ENCODE measurements at regions not wholly inside any gene's neighbourhood (a gene's known extent, or its start where the extent isn't known, plus 50 kb on each side); places are given as distances from the start of the nearest gene placed in this dataset.

DNA sequence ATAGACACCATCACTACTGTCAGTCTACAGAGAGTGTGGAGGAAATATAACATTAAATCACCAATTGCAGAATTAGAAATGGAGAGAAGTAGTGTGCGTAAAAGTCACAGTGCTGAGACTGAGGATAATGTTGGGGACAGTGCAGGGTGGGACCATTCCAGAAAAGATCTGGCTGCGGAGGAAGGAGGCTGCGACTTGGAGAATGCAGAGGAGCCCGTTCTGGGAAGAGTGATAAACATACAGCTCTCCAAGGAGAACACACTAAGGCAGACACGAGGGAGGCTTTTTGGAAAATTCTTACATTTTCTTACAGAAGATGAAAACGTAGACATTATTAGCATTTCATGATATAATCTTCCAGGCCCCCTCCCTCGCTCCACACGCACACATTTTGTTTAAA lies 337.8 kb downstream of the IRS2 start:
- no peak for DNase-seq (ENCODE audit: low spot score)
- no peak for FAIRE-seq

DNA sequence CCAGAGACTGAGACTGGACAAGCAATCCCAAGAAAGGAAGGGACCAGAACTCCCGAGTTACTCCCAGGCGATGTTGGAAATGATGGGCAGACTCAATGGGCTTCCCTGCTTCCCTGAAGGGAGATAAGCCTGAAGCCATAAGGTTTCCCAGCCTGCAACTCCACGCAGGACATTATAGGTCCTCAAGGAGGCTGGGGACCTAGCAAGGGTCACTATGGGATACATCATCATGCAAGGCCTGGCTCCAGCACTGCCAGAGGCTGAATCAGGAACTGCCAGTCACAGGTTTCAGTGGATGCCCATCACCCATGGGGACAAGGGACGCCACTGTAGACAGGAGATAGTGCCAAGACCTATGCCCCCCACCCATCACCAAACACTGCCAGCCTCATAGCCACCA lies 338.7 kb downstream of the IRS2 start:
- no peak for FAIRE-seq
- DNase-seq (ENCODE audit: low spot score): peak; percentile 42

DNA sequence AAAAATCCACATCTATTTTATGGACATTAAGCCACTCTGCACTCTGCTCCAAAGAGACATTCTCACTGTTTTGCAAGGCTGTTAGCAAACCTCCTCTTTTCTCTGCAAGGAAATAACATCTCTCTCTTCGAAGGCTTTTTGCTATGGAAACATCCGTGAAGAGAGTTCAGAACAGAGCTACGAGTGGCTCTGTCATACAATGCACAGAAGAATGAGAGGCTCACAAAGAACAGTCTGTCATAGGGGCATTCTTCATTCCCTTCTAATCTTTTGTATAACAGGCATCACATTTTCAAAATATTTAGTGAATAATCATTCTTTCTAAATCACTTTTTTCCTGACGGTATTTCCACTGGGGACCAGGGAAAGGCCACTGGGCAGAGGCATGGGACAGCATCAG lies 346.1 kb downstream of the IRS2 start:
- no peak for DNase-seq (ENCODE audit: low spot score)
- FAIRE-seq: no peak

DNA sequence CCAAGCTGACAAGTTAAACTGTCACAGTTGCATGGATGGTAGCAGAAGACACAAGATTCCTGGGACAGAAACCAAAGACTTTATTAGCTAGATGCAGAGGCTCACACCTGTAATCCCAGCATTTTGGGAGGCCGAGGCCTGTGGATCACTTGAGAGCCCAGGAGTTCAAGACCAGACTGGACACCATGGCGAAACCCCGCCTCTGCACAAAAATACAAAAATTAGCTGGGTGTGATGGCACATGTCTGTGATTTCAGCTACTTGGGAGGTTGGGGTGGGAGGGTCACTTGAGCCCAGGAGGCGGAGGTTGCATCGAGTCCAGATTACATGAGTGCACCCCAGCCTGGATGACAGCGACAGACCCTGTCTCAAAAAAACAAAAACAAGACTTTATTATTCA lies 346.6 kb downstream of the IRS2 start:
- FAIRE-seq: no peak

DNA sequence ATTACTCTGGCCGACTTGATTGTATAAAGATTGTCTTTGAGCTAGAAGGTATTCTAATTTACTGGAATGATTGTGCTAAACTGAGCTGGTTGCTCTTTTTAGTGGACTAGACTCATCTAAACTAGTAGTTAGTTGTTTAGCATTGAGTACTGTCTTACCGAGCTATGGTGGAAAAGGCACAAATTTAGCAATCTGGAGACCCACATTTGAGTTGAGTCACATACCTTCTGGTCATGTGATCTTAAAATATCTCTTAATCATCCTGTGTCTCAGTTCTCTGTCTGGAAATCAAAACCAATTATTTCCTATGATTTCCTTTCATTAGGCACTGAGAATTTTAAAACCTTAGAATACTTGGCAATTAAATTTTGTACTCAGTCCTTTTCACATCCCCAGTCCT lies 349.5 kb downstream of the IRS2 start:
- no peak for DNase-seq (ENCODE audit: low spot score)
- no peak for FAIRE-seq

More for the DNA sequence above, 346.6 kb downstream of the IRS2 start:
- DNase-seq (ENCODE audit: low spot score): no peak

DNA sequence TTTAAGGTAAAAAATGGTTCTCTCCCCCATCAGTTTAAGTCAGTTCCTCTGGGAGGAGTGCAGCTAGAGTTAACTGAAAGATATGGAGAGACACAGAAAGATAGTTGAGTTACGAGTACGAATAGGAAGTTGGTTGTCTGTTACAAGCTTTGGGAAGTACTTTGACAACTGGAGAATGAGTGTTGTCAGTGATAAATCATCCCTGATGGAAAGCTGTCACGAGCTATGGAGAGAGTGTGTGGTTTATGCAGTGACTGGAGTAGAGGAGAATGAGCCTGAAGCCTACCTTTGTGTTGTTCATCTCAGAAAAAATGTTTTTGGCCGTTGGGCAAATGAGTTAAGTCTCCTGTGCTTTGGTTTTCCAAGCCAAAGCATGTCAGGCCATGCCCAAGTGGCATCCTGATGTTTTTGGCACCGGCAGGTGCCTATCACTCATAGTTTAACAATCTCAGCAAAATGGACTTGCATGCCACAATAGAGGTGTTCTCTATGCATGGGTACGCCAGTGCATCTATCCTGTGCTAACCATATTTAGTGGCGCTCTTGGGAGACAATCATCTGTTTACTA lies 350.2 kb downstream of the IRS2 start:
- FAIRE-seq: no peak

DNA sequence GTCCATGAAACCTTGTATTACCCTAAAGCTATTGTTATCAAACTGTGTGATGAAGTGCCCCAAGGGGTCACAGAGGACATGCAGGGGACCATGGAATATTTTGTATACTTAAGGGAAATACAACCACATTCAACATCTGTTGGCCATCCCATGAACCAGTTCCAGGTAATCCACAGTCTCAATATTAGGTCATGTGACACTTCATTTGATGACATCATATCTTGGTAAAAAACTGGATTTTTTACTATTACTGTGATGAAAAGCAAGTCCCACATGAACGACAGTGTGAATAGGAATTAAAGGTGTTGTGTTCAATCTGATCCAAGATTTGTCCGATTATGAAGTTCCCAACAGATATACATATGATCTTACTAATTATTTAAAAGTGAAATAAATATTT lies 355.2 kb downstream of the IRS2 start:
- DNase-seq (ENCODE audit: low spot score): no peak
- FAIRE-seq: no peak

More for the DNA sequence above, 350.2 kb downstream of the IRS2 start:
- DNase-seq (ENCODE audit: low spot score): no peak

DNA sequence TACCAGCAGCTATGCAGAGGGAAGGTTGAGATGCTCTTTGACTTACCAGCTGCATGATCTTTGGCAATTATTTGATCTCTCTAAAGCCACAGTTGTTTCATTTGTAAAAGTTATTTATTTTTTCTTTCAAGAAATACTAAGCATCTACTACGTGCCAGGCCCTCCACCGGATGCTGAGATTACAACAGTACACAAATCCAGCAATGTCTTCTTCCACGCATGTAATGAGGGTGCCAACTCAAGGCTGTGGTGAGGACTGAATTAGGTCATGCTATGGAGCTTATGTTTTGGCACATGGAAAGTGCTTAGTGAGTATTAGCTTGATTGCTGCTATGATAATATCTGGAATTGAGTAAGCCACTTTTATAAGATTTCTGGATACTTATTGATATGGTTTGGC lies 358.2 kb downstream of the IRS2 start:
- FAIRE-seq (no peak), DNase-seq (ENCODE audit: low spot score) (no peak)

DNA sequence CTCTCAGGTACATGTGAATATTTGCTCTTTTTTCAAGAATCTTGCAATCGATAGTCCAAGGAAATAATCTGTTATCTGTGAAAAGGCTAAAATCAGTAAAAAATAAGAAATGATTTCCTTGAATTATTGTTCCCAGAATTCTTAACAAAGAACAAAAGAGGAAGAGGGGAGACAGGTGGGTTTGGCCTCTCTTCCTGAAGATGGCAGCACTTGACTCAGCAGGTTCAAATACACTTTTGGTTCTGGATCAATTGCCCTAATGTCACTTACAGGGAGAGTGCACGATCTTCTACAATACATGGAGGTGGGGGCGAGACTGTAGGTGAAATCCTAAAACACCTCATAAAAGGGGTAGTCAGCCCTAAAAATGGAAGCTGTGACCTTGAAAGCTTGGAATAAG lies 358.7 kb downstream of the IRS2 start:
- no peak for FAIRE-seq
- no peak for DNase-seq (ENCODE audit: low spot score)

DNA sequence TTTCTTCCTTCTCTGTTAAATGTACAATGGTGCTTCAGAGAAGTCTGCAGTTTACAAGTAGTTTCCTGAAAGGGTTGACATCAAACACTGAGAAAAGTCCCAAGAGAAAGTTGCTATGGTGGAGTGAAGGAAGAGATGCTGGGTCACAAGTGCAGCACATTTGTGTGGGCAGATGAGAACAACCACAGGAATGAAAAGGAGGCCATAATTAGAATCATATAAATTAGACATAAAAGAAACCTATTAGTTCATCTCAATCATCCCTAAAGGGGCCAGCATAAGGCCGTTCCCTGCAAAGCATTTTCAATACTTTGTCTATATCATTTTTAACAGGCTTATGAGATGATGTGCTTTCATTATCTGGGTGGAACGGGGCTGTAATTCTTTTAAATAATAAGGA lies 359.2 kb downstream of the IRS2 start:
- no peak for DNase-seq (ENCODE audit: low spot score)
- FAIRE-seq: no peak

DNA sequence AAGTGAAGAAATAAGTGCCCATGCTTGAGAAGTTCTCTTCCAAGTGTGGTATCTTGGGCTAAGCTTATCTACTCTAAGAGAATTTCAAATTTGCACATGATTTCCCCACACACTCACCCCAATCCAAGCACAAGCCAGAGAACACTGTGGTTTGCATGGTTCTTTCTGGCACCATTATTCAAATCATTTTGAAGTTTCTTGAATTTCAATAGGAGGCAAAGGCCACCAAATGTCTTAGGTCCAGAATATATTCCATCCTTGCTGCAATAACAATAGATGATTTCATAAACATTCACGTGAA lies 359.7 kb downstream of the IRS2 start:
- DNase-seq (ENCODE audit: low spot score) (no peak), FAIRE-seq (no peak)

DNA sequence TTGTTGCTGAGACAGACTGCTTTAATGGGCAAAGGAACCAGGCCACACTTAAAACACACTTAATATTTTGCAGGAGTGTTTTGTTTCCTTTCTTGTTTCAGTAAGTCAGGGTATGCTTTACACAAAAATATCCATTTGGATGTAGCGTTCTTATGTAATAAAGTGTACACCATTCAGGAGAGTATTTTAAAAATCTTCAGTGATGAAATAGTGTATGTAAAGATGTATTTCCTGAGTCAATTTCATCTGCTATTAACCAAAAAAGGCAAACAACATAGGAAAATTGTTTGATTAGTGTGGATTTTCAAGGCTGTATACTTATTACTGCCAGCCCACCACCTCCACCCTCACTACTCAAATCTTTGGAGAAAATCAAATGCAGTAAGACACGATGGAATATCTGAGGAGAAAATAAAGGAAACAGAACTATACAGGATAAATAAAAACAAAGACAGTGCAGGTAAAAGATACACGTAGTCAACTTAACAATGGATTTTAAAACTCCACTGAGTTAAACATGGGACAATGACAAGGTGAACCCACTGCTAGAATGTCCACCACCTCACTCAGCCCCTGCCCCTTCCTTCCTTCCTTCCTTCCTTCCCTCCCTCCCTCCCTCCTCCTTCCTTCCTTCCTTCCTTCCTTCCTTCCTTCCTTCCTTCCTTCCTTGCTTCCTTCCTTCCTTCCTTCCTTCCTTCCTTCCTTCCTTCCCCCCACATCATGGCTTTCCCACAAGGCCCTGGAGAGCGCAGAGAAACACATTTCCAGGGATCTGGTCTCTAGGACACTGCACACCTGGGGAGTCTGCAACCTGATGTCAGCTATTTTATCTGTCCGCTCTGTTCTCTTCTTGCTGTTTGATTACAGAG lies 360.3 kb downstream of the IRS2 start:
- FAIRE-seq (no peak), DNase-seq (ENCODE audit: low spot score) (no peak)

DNA sequence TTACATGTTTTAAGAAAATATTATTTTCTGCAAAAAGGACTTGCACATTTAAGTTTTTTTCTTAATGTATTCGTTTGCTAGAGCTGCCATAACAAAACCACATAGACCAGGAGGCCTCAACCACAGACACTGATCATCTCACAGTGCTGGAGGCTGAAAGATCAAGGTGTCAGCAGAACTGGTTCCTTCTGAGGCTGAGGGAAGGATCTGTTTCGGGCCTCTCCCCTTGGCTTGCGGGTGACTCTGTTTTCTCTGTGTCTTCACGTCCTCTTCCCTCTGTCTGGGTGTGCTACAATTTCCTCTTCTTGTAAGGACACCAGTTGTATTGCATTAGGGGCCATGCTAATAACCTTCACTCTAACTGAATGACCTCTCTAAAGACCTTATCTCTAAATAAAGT lies 364.2 kb downstream of the IRS2 start:
- DNase-seq (ENCODE audit: low spot score) (no peak), FAIRE-seq (no peak)

DNA sequence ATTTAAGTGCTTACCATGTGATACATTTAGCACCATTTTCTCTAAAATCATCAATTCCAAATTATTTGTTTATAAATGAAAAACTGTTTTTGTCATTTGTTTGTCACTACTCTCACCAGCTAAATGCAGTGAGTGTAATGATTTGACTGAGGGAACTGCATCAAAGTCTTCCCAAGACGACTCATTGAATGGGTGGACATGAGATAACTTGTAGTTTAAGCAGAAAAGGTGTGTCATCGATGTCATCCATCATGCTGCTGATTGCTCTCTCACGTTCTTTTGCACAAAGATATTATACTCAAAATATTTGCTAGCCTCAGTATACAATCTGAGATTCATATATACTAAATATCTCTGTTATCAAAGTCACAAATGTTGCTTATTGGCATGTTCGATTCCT lies 366.5 kb downstream of the IRS2 start:
- DNase-seq (ENCODE audit: low spot score) (no peak), FAIRE-seq (no peak)

DNA sequence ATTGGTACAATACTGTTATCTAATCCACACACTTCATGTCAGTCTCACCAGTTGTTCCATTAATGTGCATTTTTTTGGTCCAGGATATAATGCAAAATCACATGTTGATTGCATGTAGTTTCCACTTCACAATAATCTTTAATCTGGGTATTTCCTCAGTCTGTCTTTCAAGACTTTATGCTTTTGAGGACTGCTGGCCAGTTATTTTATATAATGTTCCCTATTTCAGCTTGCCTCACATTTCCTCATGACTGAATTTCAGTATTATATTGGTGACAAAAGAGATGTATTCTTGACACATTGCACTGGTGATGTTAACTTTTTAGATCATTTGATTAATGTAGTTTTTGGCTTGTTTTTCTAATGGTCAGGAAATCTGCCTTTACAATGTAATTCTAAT lies 368.3 kb downstream of the IRS2 start:
- DNase-seq (ENCODE audit: low spot score) (no peak), FAIRE-seq (no peak)

DNA sequence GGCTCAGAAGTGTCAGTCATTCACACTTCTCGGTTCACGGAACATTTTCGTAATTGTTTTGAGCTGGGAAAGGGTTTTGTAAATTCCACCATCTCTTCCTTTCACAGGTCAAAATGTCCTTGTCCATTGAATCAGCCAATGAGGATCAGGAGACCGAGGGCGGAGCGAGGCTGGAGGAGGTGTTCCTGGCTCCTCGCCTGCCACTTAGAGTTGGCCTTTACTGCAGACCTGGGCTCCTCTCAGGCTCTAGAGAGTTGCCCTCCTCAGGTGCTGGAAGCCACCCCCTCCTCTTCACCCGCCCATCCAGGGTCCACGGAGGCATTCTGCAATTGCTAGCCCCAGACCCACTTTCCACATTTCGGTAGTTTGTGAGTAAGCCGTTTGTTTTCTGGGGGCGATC lies 370.4 kb downstream of the IRS2 start:
- FAIRE-seq: no peak

DNA sequence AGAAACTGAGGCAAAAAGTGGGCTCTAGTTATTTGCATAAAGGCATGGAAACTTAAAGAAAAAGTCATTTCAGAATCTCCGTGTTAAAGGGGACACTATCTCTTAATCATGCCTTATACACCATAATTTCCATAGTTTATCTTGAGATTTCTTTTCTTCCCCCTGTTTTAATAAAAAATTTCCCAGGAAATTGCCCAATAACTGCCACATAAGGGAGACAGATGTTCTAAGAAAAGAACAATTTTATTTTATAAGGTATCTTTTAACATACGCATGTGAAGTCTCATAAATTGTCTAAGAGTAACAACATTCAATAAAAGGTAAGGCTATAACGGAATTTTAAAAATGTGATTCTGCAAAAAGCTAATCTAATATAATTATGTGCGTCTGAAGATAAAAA lies 371.3 kb downstream of the IRS2 start:
- FAIRE-seq: no peak
- DNase-seq (ENCODE audit: low spot score): no peak

More for the DNA sequence above, 370.4 kb downstream of the IRS2 start:
- no peak for DNase-seq (ENCODE audit: low spot score)

DNA sequence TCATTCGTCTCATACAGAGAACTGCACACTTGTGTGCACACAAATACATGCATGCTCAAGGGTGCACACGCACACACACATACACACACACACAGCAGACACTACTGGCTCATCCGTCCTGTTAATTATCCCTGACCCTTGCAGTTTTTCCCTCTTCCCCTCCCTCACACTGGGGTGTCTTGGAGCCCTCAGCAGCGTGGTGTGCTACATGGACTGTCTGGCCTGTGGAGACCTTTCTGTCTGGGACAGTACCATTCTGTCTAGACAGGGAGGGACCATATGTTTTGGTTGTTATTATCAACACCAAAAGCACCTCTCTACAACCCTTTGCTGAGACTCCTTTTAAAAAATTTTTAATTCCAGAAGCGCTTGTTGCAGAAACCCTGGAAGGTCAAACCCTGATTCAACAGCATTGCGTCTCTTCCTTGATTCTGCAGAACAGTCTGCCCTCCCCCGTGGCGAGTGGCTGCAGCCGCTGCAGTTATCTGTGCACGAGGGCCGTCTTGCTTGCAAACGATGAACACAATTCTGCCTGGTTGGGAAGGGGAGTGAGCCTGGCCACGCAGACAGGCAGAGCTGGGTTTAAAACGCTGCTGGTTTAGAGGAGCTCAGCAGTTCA lies 374.0 kb downstream of the IRS2 start:
- FAIRE-seq (no peak), DNase-seq (ENCODE audit: low spot score) (peak; percentile 68)

DNA sequence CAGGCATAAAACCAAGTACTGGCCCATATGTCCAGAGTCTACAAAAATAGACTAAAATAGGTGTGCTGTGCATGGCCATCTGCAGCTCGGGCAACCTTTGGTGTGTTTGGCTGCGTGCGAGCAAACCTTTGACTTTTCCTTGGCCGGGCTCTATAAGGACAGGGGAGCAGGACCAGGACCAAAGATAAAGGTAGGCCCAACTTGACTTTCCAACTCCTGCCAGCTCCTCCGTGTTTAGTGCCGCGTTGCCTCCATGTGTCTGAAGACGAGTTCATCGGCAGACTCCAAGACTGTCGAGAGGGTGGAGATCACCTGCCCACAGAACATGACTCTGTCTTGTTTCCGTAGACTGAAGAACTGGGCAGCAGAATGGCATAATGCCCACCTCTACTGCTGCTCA lies 375.5 kb downstream of the IRS2 start:
- no peak for FAIRE-seq
- no peak for DNase-seq (ENCODE audit: low spot score)

DNA sequence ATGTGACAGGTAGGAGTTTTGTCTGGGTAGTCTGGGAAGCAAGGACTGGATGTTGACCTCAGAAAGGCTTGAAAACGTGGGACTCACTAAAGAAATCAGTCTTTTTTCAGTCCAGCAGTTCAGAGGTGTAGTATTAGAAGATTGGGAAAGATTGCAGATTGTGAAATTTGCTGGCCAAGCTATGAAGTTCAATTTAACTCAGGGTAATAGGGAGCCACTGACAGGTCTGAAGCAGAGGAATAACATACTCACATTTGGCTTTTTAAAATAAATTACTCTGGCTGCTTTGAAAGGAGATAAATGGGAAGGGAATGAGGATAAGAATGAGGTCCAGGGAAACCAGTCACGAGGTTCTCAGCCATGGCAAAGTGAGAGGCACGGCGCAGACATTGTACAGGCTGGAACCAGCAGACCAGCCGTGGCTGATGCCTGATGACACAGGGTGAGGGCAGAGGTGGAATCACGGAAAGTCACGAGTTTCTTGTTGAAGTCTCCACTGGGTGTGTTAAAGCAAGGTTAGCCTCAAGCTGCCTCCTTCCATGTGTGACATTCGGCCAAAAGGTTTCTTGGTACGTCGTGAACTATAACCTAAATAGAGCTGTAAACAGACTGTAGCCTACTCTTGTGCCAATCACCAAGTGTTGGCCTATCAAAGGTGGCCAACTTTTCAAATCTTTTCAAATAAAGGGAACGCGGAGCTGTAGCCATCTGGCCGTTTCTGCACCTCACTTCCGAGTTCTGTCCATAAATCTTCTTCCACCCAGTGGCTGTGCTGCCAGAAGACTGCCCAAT lies 377.6 kb downstream of the IRS2 start:
- DNase-seq (ENCODE audit: low spot score) (no peak), FAIRE-seq (no peak)

DNA sequence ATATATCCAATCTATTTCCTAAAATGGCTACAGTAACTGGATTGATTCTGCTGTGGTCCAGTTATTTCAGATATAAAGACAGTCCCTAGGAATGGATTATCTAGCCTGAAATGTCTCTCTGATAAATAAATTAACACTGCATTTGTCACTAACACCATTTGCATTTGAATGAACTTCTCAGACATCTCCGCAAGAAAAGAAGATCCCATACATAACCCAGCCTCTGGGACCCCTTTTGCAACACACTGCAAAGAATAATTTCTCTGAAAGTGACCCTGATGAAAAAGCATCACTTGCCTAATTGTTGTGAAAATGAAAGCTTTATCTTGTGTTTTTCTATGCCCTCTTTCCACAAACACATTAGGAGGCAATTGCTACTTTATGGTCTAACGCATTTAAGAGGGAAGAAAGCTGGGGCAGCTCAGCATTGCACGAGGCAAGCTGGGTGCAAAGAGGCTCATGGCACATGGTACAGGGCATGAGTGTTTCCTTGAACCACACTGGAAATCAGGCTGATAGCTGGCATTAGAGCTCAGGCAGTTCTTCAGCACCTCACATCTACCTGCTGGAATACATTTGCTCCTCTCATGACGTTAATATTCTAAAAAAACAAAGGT lies 379.9 kb downstream of the IRS2 start:
- no peak for DNase-seq (ENCODE audit: low spot score)
- FAIRE-seq: no peak

DNA sequence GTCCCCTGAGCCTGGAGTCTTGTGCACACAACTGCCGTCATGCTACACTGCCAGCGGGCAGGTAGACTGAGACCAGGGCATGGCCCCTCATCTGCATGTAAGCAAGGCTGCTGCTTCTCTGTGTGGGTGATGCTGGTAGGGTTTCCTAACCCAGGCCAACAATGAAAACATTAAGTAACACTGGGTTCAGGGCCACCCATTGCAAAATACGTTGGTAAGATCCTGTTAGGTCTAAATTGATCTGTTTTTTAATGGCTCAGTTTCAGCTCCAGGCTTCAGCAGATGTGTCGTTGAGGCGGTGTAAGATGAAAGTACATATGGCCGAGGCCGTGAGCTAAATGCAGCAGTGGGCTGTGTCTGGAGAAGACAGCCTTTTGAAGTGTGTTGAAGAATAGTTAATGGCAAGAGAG lies 383.4 kb downstream of the IRS2 start:
- FAIRE-seq: no peak
- DNase-seq (ENCODE audit: low spot score): no peak

All from urothelium cell line (cell line).